ENCODE measurements at regions not wholly inside any gene's neighbourhood (a gene's known extent, or its start where the extent isn't known, plus 50 kb on each side); places are given as distances from the start of the nearest gene placed in this dataset.

- no peak overlapping the region for H3K9ac ChIP-seq (ENCODE audit: insufficient read depth, low read length)
- H3K27ac ChIP-seq (ENCODE audit: insufficient read depth, low read length), result no peak overlapping the region
- no peak for DNase-seq (ENCODE audit: low read depth in 2 of 2)
Measured at GRCh38 chr14:104507443-104507842, 72.1 kb upstream of the C14orf180 start.

GRCh38 chr14:104509673-104510072 lies 69.9 kb upstream of the C14orf180 start:
- H3K4me1 ChIP-seq (ENCODE audit: control insufficient read depth, extremely low read depth, insufficient read depth, low read length), result no peaks in the 10 kb centered on the region
- H3K4me2 ChIP-seq (ENCODE audit: extremely low read depth, insufficient read depth, low read length), result no peak overlapping the region
- H3K36me3 ChIP-seq (ENCODE audit: control insufficient read depth, insufficient read depth, low read length), result no peaks in the 10 kb centered on the region
- no peak overlapping the region for H3K9ac ChIP-seq (ENCODE audit: insufficient read depth, low read length)
- DNase-seq (ENCODE audit: low read depth in 2 of 2), result no peak
- H4K20me1 ChIP-seq (ENCODE audit: control insufficient read depth, extremely low read depth, insufficient read depth, low read length), result no peaks in the 10 kb centered on the region
- TF ChIP-seq CTCF (conservative IDR thresholded peaks at IDR 0.05 in 1 of 2, IDR thresholded peaks at IDR 0.05 in 1 of 2; ENCODE audit: low read depth in 1 of 2, low read length in 2 of 2) (no peak), EZH2 (IDR thresholded peaks at IDR 0.05; ENCODE audit: low read length, missing control alignments) (no peak)
- H3K4me3 ChIP-seq (replicated peaks in 1 of 4; ENCODE audit: control extremely low read depth in 1 of 4, insufficient read depth in 1 of 4, low read depth in 3 of 4, low read length in 4 of 4), result no peak overlapping the region
- no peak overlapping the region for H2AFZ ChIP-seq (ENCODE audit: low read length)
- no peaks in the 10 kb centered on the region for H3K79me2 ChIP-seq (ENCODE audit: control insufficient read depth, insufficient read depth, low read length)
- no peak overlapping the region for H3K27ac ChIP-seq (ENCODE audit: insufficient read depth, low read length)
- no peaks in the 10 kb centered on the region for H3K9me3 ChIP-seq (ENCODE audit: control insufficient read depth, insufficient read depth, low read depth, low read length)
- H3K27me3 ChIP-seq (ENCODE audit: control insufficient read depth, insufficient read depth, low read length), result no peaks in the 10 kb centered on the region

More at GRCh38 chr14:104507443-104507842, 72.1 kb upstream of the C14orf180 start:
- TF ChIP-seq EZH2 (IDR thresholded peaks at IDR 0.05; ENCODE audit: low read length, missing control alignments) (no peak), CTCF (conservative IDR thresholded peaks at IDR 0.05 in 1 of 2, IDR thresholded peaks at IDR 0.05 in 1 of 2; ENCODE audit: low read depth in 1 of 2, low read length in 2 of 2) (no peak)
- Histone ChIP-seq H2AFZ (ENCODE audit: low read length) (no peak overlapping the region), H4K20me1 (ENCODE audit: control insufficient read depth, extremely low read depth, insufficient read depth, low read length) (no peaks in the 10 kb centered on the region), H3K4me3 (replicated peaks in 1 of 4; ENCODE audit: control extremely low read depth in 1 of 4, insufficient read depth in 1 of 4, low read depth in 3 of 4, low read length in 4 of 4) (no peak overlapping the region), H3K27me3 (ENCODE audit: control insufficient read depth, insufficient read depth, low read length) (no peaks in the 10 kb centered on the region), H3K9me3 (ENCODE audit: control insufficient read depth, insufficient read depth, low read depth, low read length) (no peaks in the 10 kb centered on the region), H3K36me3 (ENCODE audit: control insufficient read depth, insufficient read depth, low read length) (no peaks in the 10 kb centered on the region), H3K4me1 (ENCODE audit: control insufficient read depth, extremely low read depth, insufficient read depth, low read length) (no peaks in the 10 kb centered on the region), H3K79me2 (ENCODE audit: control insufficient read depth, insufficient read depth, low read length) (no peaks in the 10 kb centered on the region), H3K4me2 (ENCODE audit: extremely low read depth, insufficient read depth, low read length) (no peak overlapping the region)

- no peaks in the 10 kb centered on the region for H3K4me1 ChIP-seq (ENCODE audit: control insufficient read depth, extremely low read depth, insufficient read depth, low read length)
- no peaks in the 10 kb centered on the region for H3K36me3 ChIP-seq (ENCODE audit: control insufficient read depth, insufficient read depth, low read length)
- no peak overlapping the region for H3K9ac ChIP-seq (ENCODE audit: insufficient read depth, low read length)
- H3K27me3 ChIP-seq (ENCODE audit: control insufficient read depth, insufficient read depth, low read length), result no peaks in the 10 kb centered on the region
- H3K4me3 ChIP-seq (replicated peaks in 1 of 4; ENCODE audit: control extremely low read depth in 1 of 4, insufficient read depth in 1 of 4, low read depth in 3 of 4, low read length in 4 of 4), result no peak overlapping the region
- no peak overlapping the region for H3K27ac ChIP-seq (ENCODE audit: insufficient read depth, low read length)
- no peak overlapping the region for H3K4me2 ChIP-seq (ENCODE audit: extremely low read depth, insufficient read depth, low read length)
- H3K9me3 ChIP-seq (ENCODE audit: control insufficient read depth, insufficient read depth, low read depth, low read length), result no peaks in the 10 kb centered on the region
- no peaks in the 10 kb centered on the region for H4K20me1 ChIP-seq (ENCODE audit: control insufficient read depth, extremely low read depth, insufficient read depth, low read length)
- H2AFZ ChIP-seq (ENCODE audit: low read length), result no peak overlapping the region
- H3K79me2 ChIP-seq (ENCODE audit: control insufficient read depth, insufficient read depth, low read length), result no peaks in the 10 kb centered on the region
- no peak for TF ChIP-seq CTCF (conservative IDR thresholded peaks at IDR 0.05 in 1 of 2, IDR thresholded peaks at IDR 0.05 in 1 of 2; ENCODE audit: low read depth in 1 of 2, low read length in 2 of 2)
- TF ChIP-seq EZH2 (IDR thresholded peaks at IDR 0.05; ENCODE audit: low read length, missing control alignments), result no peak
- no peak for DNase-seq (ENCODE audit: low read depth in 2 of 2)
Measured at GRCh38 chr14:104510216-104510615, 69.3 kb upstream of the C14orf180 start.
